Naive thymus-derived CD4-positive, alpha-beta T cell (primary cell): ENCODE measurements at regions not wholly inside any gene's neighbourhood (a gene's known extent, or its start where the extent isn't known, plus 50 kb on each side); places are given as distances from the start of the nearest gene placed in this dataset.
A peak's percentile ranks its signal among the peaks of the same experiment; 100 is the strongest.

ENCODE experiments used
- ATAC-seq: fragments of 150-1000 bp; cut with Tn5 transposase; 2 replicates; pipeline ENCODE4 v1.10.0; 2021; ENCODE audit warnings: mild to moderate bottlenecking, moderate library complexity
- CTCF ChIA-PET: fragments of 350-600 bp; sonication (Branson Sonifier 250); formaldehyde crosslinking; loops from one replicate; lab custom pipeline; 2021; ENCODE audit warnings: antibody characterized with exemption; lab: Charles Lee
- POLR2A ChIA-PET: fragments of 350-600 bp; sonication (Branson Sonifier 250); formaldehyde crosslinking; loops from one replicate; lab custom pipeline; 2021; ENCODE audit warnings: antibody characterized with exemption, inconsistent platforms; lab: Charles Lee
- DNase-seq, 9 donors: peaks; one replicate each; pipeline versions ENCODE4 v3.0.0 to v3.0.0-alpha.2; 2020 to 2022; ENCODE audit warnings: mixed read lengths in 1 of 9
- H3K27ac ChIP-seq: one replicate; pipeline ENCODE4 v1.7.0; 2013; ENCODE audit warnings: mild to moderate bottlenecking, low read depth, low read length, moderate library complexity
- H3K27me3 ChIP-seq, 2 donors: one replicate each; pipeline ENCODE4 v1.7.0; 2013; ENCODE audit warnings: low read length in 2 of 2, mild to moderate bottlenecking in 2 of 2, moderate library complexity in 2 of 2; ENCODE audit not compliant: control insufficient read depth in 2 of 2, insufficient read depth in 2 of 2
- H3K36me3 ChIP-seq, 3 experiments: 1 replicate in 2 of 3; 2 replicates in 1 of 3; pipeline ENCODE4 v1.7.0; 2013; ENCODE audit warnings: low read length in 3 of 3, mild to moderate bottlenecking in 3 of 3, moderate library complexity in 1 of 3; ENCODE audit not compliant: insufficient read depth in 3 of 3, control insufficient read depth in 2 of 3
- H3K4me1 ChIP-seq, 2 donors: one replicate each; pipeline ENCODE4 v1.7.0; 2013; ENCODE audit warnings: low read length in 2 of 2, mild to moderate bottlenecking in 2 of 2, moderate library complexity in 1 of 2; ENCODE audit not compliant: control insufficient read depth in 2 of 2, insufficient read depth in 2 of 2
- H3K4me3 ChIP-seq: 2 replicates; pipeline ENCODE4 v1.7.0; 2013; ENCODE audit warnings: mild to moderate bottlenecking, low read length
- H3K9me3 ChIP-seq, 3 experiments: 1 replicate in 2 of 3; 2 replicates in 1 of 3; pipeline ENCODE4 v1.7.0; 2013; ENCODE audit warnings: low read length in 3 of 3; ENCODE audit not compliant: control insufficient read depth in 2 of 3
- H3K27ac Mint-ChIP-seq, 9 donors: one replicate each; pipeline ENCODE4 v1.8.0; 2020 to 2022; ENCODE audit warnings: mixed read lengths in 9 of 9, mild to moderate bottlenecking in 8 of 9, moderate library complexity in 5 of 9, inconsistent platforms in 2 of 9
- H3K27me3 Mint-ChIP-seq, 5 donors: one replicate each; pipeline ENCODE4 v1.8.0; 2021 to 2022; ENCODE audit warnings: mixed read lengths in 5 of 5, mild to moderate bottlenecking in 1 of 5
- H3K36me3 Mint-ChIP-seq, 5 donors: one replicate each; pipeline ENCODE4 v1.8.0; 2020 to 2022; ENCODE audit warnings: mixed read lengths in 5 of 5, mild to moderate bottlenecking in 3 of 5, inconsistent platforms in 1 of 5
- H3K4me1 Mint-ChIP-seq, 7 donors: one replicate each; pipeline ENCODE4 v1.8.0; 2020 to 2022; ENCODE audit warnings: mixed read lengths in 7 of 7, mild to moderate bottlenecking in 3 of 7, inconsistent platforms in 1 of 7
- H3K4me3 Mint-ChIP-seq, 10 donors: one replicate each; pipeline ENCODE4 v1.8.0; 2020 to 2022; ENCODE audit warnings: mild to moderate bottlenecking in 10 of 10, mixed read lengths in 10 of 10, moderate library complexity in 6 of 10, inconsistent platforms in 2 of 10
- H3K9me3 Mint-ChIP-seq, 11 donors: one replicate each; pipeline ENCODE4 v1.8.0; 2020 to 2022; ENCODE audit warnings: mixed read lengths in 11 of 11, mild to moderate bottlenecking in 4 of 11, inconsistent platforms in 1 of 11, moderate library complexity in 1 of 11
- intact Hi-C, 2 donors: fragments of 100-400 bp; cut with micrococcal nuclease; formaldehyde crosslinking; loops; one replicate each; pipeline ENCODE4 v1.15.1; 2023

GRCh38 chr5:89437450-89438435 is 554.8 kb upstream of the MEF2C start:
- H3K9me3 Mint-ChIP-seq = peaks cover 0 to 2% (median 0%) of the 10 kb centered on the region in 11 donors
- H3K4me1 ChIP-seq = no peaks in the 10 kb centered on the region
- no peak overlapping the region for H3K27ac ChIP-seq
- H3K4me3 ChIP-seq = no peak overlapping the region
- ATAC-seq (no peak), DNase-seq (no peak)
- no peak overlapping the region for H3K27ac Mint-ChIP-seq
- H3K27me3 ChIP-seq = no peaks in the 10 kb centered on the region
- no peaks in the 10 kb centered on the region for H3K36me3 Mint-ChIP-seq
- H3K9me3 ChIP-seq = no peaks in the 10 kb centered on the region
- CTCF ChIA-PET = interaction anchor here (0.7 kb wide), 1 partner anchor 123 kb away, joined by 3 read pairs; no protein-coding TSS in a partner anchor
- intact Hi-C loops = no loop called here
- H3K36me3 ChIP-seq = no peaks in the 10 kb centered on the region
- POLR2A ChIA-PET = no interaction called here
- H3K4me1 Mint-ChIP-seq = no peaks in the 10 kb centered on the region
- no peak overlapping the region for H3K4me3 Mint-ChIP-seq
- H3K27me3 Mint-ChIP-seq = no peaks in the 10 kb centered on the region

GRCh38 chr5:89436464-89436863 is 553.5 kb upstream of the MEF2C start:
- DNase-seq (no peak), ATAC-seq (no peak)
- Histone ChIP-seq H3K27ac (no peak overlapping the region), H3K4me1 (no peaks in the 10 kb centered on the region), H3K9me3 (no peaks in the 10 kb centered on the region), H3K36me3 (no peaks in the 10 kb centered on the region), H3K4me3 (no peak overlapping the region), H3K27me3 (no peaks in the 10 kb centered on the region)
- CTCF ChIA-PET = no interaction called here
- H3K4me1 Mint-ChIP-seq = no peaks in the 10 kb centered on the region
- H3K27ac Mint-ChIP-seq = no peak overlapping the region
- POLR2A ChIA-PET = no interaction called here
- intact Hi-C loops = no loop called here
- H3K27me3 Mint-ChIP-seq = no peaks in the 10 kb centered on the region
- H3K9me3 Mint-ChIP-seq = peaks cover 0 to 2% (median 0%) of the 10 kb centered on the region in 11 donors
- H3K4me3 Mint-ChIP-seq = no peak overlapping the region
- no peaks in the 10 kb centered on the region for H3K36me3 Mint-ChIP-seq

GRCh38 chr5:89435347-89435746 is 552.4 kb upstream of the MEF2C start:
- Histone ChIP-seq H3K27ac (no peak overlapping the region), H3K36me3 (no peaks in the 10 kb centered on the region), H3K9me3 (no peaks in the 10 kb centered on the region), H3K4me3 (no peak overlapping the region), H3K4me1 (no peaks in the 10 kb centered on the region), H3K27me3 (no peaks in the 10 kb centered on the region)
- no peak for ATAC-seq
- H3K36me3 Mint-ChIP-seq = no peaks in the 10 kb centered on the region
- no peaks in the 10 kb centered on the region for H3K4me1 Mint-ChIP-seq
- no peak overlapping the region for H3K4me3 Mint-ChIP-seq
- ChIA-PET CTCF (no interaction called here), POLR2A (no interaction called here)
- H3K9me3 Mint-ChIP-seq = peaks cover 0 to 2% (median 0%) of the 10 kb centered on the region in 11 donors
- H3K27me3 Mint-ChIP-seq = no peaks in the 10 kb centered on the region
- no peak for DNase-seq
- no peak overlapping the region for H3K27ac Mint-ChIP-seq
- intact Hi-C loops = no loop called here

- Mint-ChIP-seq H3K9me3 (peaks cover 0 to 4% (median 0%) of the 10 kb centered on the region in 11 donors), H3K4me3 (no peak overlapping the region), H3K27ac (no peak overlapping the region), H3K36me3 (no peaks in the 10 kb centered on the region), H3K4me1 (peaks cover 0 to 6% (median 0%) of the 10 kb centered on the region in 7 donors), H3K27me3 (no peaks in the 10 kb centered on the region)
- H3K4me3 ChIP-seq = no peak overlapping the region
- ATAC-seq = no peak
- no peak for DNase-seq
- H3K36me3 ChIP-seq = no peaks in the 10 kb centered on the region
- CTCF ChIA-PET = no interaction called here
- H3K9me3 ChIP-seq = no peaks in the 10 kb centered on the region
- H3K27me3 ChIP-seq = no peaks in the 10 kb centered on the region
- POLR2A ChIA-PET = no interaction called here
- H3K27ac ChIP-seq = no peak overlapping the region
- H3K4me1 ChIP-seq = no peaks in the 10 kb centered on the region
- intact Hi-C loops = no loop called here
Measured at GRCh38 chr5:89428624-89429023, 545.6 kb upstream of the MEF2C start.

- intact Hi-C loops = no loop called here
- Mint-ChIP-seq H3K4me3 (no peak overlapping the region), H3K9me3 (peaks cover 0 to 17% (median 0%) of the 10 kb centered on the region in 11 donors), H3K27ac (no peak overlapping the region), H3K27me3 (peaks cover 0 to 8% (median 0%) of the 10 kb centered on the region in 5 donors), H3K36me3 (no peaks in the 10 kb centered on the region), H3K4me1 (peaks cover 0 to 6% (median 0%) of the 10 kb centered on the region in 7 donors)
- H3K9me3 ChIP-seq = no peaks in the 10 kb centered on the region
- H3K27ac ChIP-seq = no peak overlapping the region
- DNase-seq = no peak
- H3K36me3 ChIP-seq = no peaks in the 10 kb centered on the region
- H3K4me3 ChIP-seq = no peak overlapping the region
- ChIA-PET CTCF (no interaction called here), POLR2A (no interaction called here)
- H3K27me3 ChIP-seq = no peaks in the 10 kb centered on the region
- H3K4me1 ChIP-seq = no peaks in the 10 kb centered on the region
- no peak for ATAC-seq
Measured at GRCh38 chr5:89425062-89425461, 542.1 kb upstream of the MEF2C start.

- Mint-ChIP-seq H3K9me3 (peaks cover 0 to 25% (median 2%) of the 10 kb centered on the region in 11 donors), H3K4me3 (no peak overlapping the region), H3K27ac (no peak overlapping the region), H3K4me1 (peaks cover 0 to 6% (median 0%) of the 10 kb centered on the region in 7 donors), H3K27me3 (peaks cover 0 to 8% (median 0%) of the 10 kb centered on the region in 5 donors), H3K36me3 (peaks cover 0 to 5% (median 0%) of the 10 kb centered on the region in 5 donors)
- CTCF ChIA-PET = no interaction called here
- POLR2A ChIA-PET = no interaction called here
- H3K27me3 ChIP-seq = no peaks in the 10 kb centered on the region
- no peaks in the 10 kb centered on the region for H3K36me3 ChIP-seq
- ATAC-seq (peak; percentile 54), DNase-seq (no peak)
- no peaks in the 10 kb centered on the region for H3K9me3 ChIP-seq
- no peak overlapping the region for H3K27ac ChIP-seq
- H3K4me3 ChIP-seq = no peak overlapping the region
- H3K4me1 ChIP-seq = no peaks in the 10 kb centered on the region
- intact Hi-C loops = no loop called here
Measured at GRCh38 chr5:89421035-89421434, 538.1 kb upstream of the MEF2C start.
